ENCODE measurements at regions not wholly inside any gene's neighbourhood (a gene's known extent, or its start where the extent isn't known, plus 50 kb on each side); places are given as distances from the start of the nearest gene placed in this dataset.

DNA sequence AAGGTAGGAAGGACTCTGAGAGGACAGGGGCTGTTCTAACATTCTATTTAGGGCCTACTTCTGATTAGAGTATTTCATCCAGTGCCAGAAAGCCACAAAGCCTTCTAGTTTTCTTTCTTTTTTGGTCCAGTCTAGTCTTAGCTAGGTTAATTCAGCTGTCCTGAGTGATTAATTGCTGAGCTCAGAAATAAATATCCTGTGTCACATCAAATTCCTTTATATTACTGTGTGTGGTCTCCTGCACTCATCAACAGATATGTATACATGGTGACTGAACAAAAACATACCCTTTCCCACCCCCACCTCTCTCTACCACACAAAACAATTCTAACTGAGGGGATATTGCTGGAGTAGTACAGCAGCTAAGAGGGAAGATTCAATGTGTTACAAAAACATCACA, 601.5 kb upstream of the NRSN1 start:
- H3K27ac ChIP-seq (ENCODE audit: low read depth in 2 of 2, low read length in 2 of 2) = no peak overlapping the region
- TF ChIP-seq CTCF (IDR thresholded peaks at IDR 0.05; ENCODE audit: borderline replicate concordance, extremely low read depth, insufficient read depth) = no peak
- H3K9me3 ChIP-seq (ENCODE audit: control insufficient read depth in 2 of 3, insufficient read depth in 1 of 3, low read length in 3 of 3) = no peaks in the 10 kb centered on the region
- intact Hi-C loops (cut with DNase I) = no loop called here
- peaks cover 0 to 4% (median 0%) of the 10 kb centered on the region in 3 donors for H3K4me1 ChIP-seq (ENCODE audit: control insufficient read depth in 2 of 3, insufficient read depth in 2 of 3, low read depth in 1 of 3, low read length in 3 of 3)
- DNase-seq (peak in 2 of 5 donors; percentile 79), FAIRE-seq (no peak)
- H3K27me3 ChIP-seq (ENCODE audit: control insufficient read depth, insufficient read depth, low read length) = no peaks in the 10 kb centered on the region
- H3K4me3 ChIP-seq (ENCODE audit: low read length in 3 of 3) = no peak overlapping the region
- H3K36me3 ChIP-seq (ENCODE audit: control insufficient read depth in 2 of 3, insufficient read depth in 3 of 3, low read length in 3 of 3) = no peaks in the 10 kb centered on the region
- H3K9ac ChIP-seq (ENCODE audit: low read length in 3 of 3) = no peak overlapping the region

GRCh38 chr6:23526526-23526925, 599.5 kb upstream of the NRSN1 start:
- Histone ChIP-seq H3K27me3 (ENCODE audit: control insufficient read depth, insufficient read depth, low read length) (no peaks in the 10 kb centered on the region), H3K36me3 (ENCODE audit: control insufficient read depth in 2 of 3, insufficient read depth in 3 of 3, low read length in 3 of 3) (no peaks in the 10 kb centered on the region), H3K4me3 (ENCODE audit: low read length in 3 of 3) (no peak overlapping the region), H3K4me1 (ENCODE audit: control insufficient read depth in 2 of 3, insufficient read depth in 2 of 3, low read depth in 1 of 3, low read length in 3 of 3) (peaks cover 0 to 4% (median 0%) of the 10 kb centered on the region in 3 donors), H3K27ac (ENCODE audit: low read depth in 2 of 2, low read length in 2 of 2) (no peak overlapping the region), H3K9ac (ENCODE audit: low read length in 3 of 3) (no peak overlapping the region), H3K9me3 (ENCODE audit: control insufficient read depth in 2 of 3, insufficient read depth in 1 of 3, low read length in 3 of 3) (no peaks in the 10 kb centered on the region)
- DNase-seq (peak in 2 of 5 donors; percentile 40 to 51), FAIRE-seq (no peak)
- no peak for TF ChIP-seq CTCF (IDR thresholded peaks at IDR 0.05; ENCODE audit: borderline replicate concordance, extremely low read depth, insufficient read depth)
- intact Hi-C loops (cut with DNase I) = no loop called here

- TF ChIP-seq CTCF (IDR thresholded peaks at IDR 0.05; ENCODE audit: borderline replicate concordance, extremely low read depth, insufficient read depth) = no peak
- Histone ChIP-seq H3K9ac (ENCODE audit: low read length in 3 of 3) (no peak overlapping the region), H3K27ac (ENCODE audit: low read depth in 2 of 2, low read length in 2 of 2) (no peak overlapping the region), H3K36me3 (ENCODE audit: control insufficient read depth in 2 of 3, insufficient read depth in 3 of 3, low read length in 3 of 3) (no peaks in the 10 kb centered on the region), H3K9me3 (ENCODE audit: control insufficient read depth in 2 of 3, insufficient read depth in 1 of 3, low read length in 3 of 3) (no peaks in the 10 kb centered on the region), H3K4me3 (ENCODE audit: low read length in 3 of 3) (no peak overlapping the region), H3K4me1 (ENCODE audit: control insufficient read depth in 2 of 3, insufficient read depth in 2 of 3, low read depth in 1 of 3, low read length in 3 of 3) (peaks cover 0 to 4% (median 3%) of the 10 kb centered on the region in 3 donors), H3K27me3 (ENCODE audit: control insufficient read depth, insufficient read depth, low read length) (no peaks in the 10 kb centered on the region)
- no peak for FAIRE-seq
- intact Hi-C loops (cut with DNase I) = no loop called here
- no peak for DNase-seq
Observed at GRCh38 chr6:23529902-23530301, 596.1 kb upstream of the NRSN1 start.

- no peak for TF ChIP-seq CTCF (IDR thresholded peaks at IDR 0.05; ENCODE audit: borderline replicate concordance, extremely low read depth, insufficient read depth)
- H3K4me3 ChIP-seq (ENCODE audit: low read length in 3 of 3) = no peak overlapping the region
Observed at GRCh38 chr6:23531666-23532065, 594.3 kb upstream of the NRSN1 start.

More at GRCh38 chr6:23531666-23532065, 594.3 kb upstream of the NRSN1 start:
- Histone ChIP-seq H3K27me3 (ENCODE audit: control insufficient read depth, insufficient read depth, low read length) (no peaks in the 10 kb centered on the region), H3K4me1 (ENCODE audit: control insufficient read depth in 2 of 3, insufficient read depth in 2 of 3, low read depth in 1 of 3, low read length in 3 of 3) (peaks cover 0 to 3% (median under 1%) of the 10 kb centered on the region in 3 donors), H3K9me3 (ENCODE audit: control insufficient read depth in 2 of 3, insufficient read depth in 1 of 3, low read length in 3 of 3) (no peaks in the 10 kb centered on the region), H3K9ac (ENCODE audit: low read length in 3 of 3) (no peak overlapping the region), H3K36me3 (ENCODE audit: control insufficient read depth in 2 of 3, insufficient read depth in 3 of 3, low read length in 3 of 3) (no peaks in the 10 kb centered on the region), H3K27ac (ENCODE audit: low read depth in 2 of 2, low read length in 2 of 2) (no peak overlapping the region)
- intact Hi-C loops (cut with DNase I) = no loop called here
- DNase-seq (peak in 2 of 5 donors; percentile 17 to 48), FAIRE-seq (no peak)
